GM12874 (cell line): ENCODE measurements at regions not wholly inside any gene's neighbourhood (a gene's known extent, or its start where the extent isn't known, plus 50 kb on each side); places are given as distances from the start of the nearest gene placed in this dataset.

ENCODE experiments used
- TF ChIP-seq, protein P1 (sequence below): IDR thresholded peaks from 2 replicates; pipeline ENCODE4 v1.5.1; 2011; ENCODE audit warnings: low read depth, mild to moderate bottlenecking, control low read depth, low read length, moderate library complexity; ENCODE audit not compliant: insufficient read depth

DNA sequence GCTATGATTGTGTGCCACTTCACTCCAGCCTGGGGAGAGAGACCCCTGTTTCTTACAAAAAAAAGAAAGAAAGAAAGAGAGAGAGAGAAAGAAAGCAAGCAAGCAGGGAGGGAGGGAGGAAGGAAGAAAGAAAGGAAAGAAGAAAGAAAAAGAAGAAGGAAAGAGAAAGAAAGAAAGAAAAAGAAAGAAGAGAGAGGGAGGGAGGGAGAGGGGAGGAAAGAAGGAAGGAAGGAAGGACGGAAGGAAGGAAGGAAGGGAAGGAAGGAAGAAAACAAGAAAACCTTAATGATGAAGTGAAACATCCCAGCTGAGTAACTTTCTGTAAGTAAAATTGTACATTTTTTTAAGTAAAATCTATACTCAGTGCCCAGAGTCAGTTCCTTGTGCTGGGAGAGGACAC lies 75.5 kb upstream of the GLS start:
- TF ChIP-seq, protein P1, sequence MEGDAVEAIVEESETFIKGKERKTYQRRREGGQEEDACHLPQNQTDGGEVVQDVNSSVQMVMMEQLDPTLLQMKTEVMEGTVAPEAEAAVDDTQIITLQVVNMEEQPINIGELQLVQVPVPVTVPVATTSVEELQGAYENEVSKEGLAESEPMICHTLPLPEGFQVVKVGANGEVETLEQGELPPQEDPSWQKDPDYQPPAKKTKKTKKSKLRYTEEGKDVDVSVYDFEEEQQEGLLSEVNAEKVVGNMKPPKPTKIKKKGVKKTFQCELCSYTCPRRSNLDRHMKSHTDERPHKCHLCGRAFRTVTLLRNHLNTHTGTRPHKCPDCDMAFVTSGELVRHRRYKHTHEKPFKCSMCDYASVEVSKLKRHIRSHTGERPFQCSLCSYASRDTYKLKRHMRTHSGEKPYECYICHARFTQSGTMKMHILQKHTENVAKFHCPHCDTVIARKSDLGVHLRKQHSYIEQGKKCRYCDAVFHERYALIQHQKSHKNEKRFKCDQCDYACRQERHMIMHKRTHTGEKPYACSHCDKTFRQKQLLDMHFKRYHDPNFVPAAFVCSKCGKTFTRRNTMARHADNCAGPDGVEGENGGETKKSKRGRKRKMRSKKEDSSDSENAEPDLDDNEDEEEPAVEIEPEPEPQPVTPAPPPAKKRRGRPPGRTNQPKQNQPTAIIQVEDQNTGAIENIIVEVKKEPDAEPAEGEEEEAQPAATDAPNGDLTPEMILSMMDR = no peak

- TF ChIP-seq, protein P1 = no peak
Measured at GRCh38 chr2:190805843-190806242, 74.8 kb upstream of the GLS start.

- TF ChIP-seq, protein P1 = no peak
Measured at GRCh38 chr2:190807886-190808285, 72.7 kb upstream of the GLS start.

- TF ChIP-seq, protein P1 = no peak
Measured at GRCh38 chr2:190809139-190809764, 71.4 kb upstream of the GLS start.

DNA sequence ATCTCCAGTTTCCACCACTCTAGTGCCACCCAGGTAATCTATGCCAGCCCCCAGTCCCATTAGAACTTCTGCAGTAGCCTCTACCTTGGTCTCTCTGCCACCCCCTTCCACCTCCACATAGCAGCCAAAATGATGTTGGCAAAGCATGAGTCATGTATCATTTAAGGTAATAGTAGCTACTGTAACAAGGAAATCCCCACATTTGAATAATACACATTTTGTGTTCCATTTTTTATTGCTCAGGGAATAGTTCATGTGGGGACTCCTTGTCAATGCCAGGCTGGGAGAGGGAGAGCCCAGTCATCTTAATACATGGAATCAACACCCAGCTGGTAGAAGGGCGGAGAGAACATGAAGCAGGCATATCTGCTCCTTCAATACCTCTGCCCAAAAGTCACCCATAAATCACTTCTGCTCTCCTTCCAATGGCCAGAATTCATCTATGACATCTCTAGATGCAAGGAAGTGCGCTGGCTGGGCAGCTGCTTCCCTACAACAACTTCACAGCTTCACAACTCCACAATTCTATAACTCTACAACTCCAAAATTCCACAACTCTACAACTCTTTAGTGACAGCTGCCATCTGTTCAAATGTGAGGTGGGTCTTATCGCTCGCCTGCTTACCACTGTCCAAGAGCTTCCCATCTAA lies 70.6 kb upstream of the GLS start:
- TF ChIP-seq, protein P1 = no peak

- TF ChIP-seq, protein P1 = no peak
Measured at GRCh38 chr2:190810981-190811587, 69.5 kb upstream of the GLS start.

DNA sequence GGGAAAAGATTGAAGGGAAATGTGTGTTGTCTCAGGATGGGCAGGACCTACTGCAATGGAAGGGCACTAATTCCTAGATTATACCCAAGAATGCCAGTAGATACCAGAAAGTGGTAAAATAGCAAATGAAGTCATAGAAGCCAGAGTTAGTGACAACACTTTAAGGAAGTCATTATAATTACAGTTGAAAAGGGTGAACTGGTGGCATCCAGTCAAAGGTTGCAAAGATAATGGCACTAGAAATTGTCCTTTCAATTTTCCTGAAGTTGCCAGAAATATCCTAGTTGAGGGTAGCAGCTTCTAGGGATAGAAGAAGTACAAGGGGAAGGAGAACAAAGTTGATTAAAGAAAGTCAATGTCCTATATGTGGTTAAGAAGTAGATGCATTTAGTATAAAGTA lies 68.8 kb upstream of the GLS start:
- TF ChIP-seq, protein P1 = no peak
